K562 (cell line): ENCODE measurements at regions not wholly inside any gene's neighbourhood (a gene's known extent, or its start where the extent isn't known, plus 50 kb on each side); places are given as distances from the start of the nearest gene placed in this dataset.

Experiments used
- ATAC-seq: fragments of 200-7000 bp; cut with Tn5 transposase; 3 replicates; pipeline ENCODE4 v1.9.1; 2020; ENCODE audit warnings: moderate library complexity
- BruUV-seq: library from RNA; stranded (reverse); fragments of 400-500 nt; replicated peaks from 2 replicates; lab custom pipeline; 2021; lab: Mats Ljungman, UMichigan
- CTCF ChIA-PET: fragments of 300-600 bp; formaldehyde crosslinking; extraction: SDS; loops from one replicate; lab custom pipeline; 2021; ENCODE audit warnings: low intra/inter-chr PET ratio; lab: Yijun Ruan, JAX
- POLR2A ChIA-PET: fragments of 300-600, 350-650 bp; sonication (Branson Sonifier 250); formaldehyde crosslinking; extraction: SDS; loops from one replicate; lab custom pipeline; 2021; ENCODE audit warnings: antibody characterized with exemption, inconsistent platforms; lab: Yijun Ruan, JAX
- DNase-seq, 4 experiments: peaks; one replicate each; pipeline versions ENCODE4 v3.0.0 to v3.0.0-alpha.2; 2011 to 2018; ENCODE audit warnings: low spot score in 3 of 4, mixed read lengths in 3 of 4; ENCODE audit errors: extremely low read depth in 1 of 4
- FAIRE-seq: peaks from 2 replicates; lab custom pipeline; 2011; peaks lifted over from hg19 to GRCh38; lab: Jason Lieb, UNC
- H2AFZ ChIP-seq: 2 replicates; pipeline ENCODE4 v1.6.0; 2011; ENCODE audit warnings: low read depth, low read length, control low read depth, inconsistent platforms
- H3K27ac ChIP-seq: fragments of 200-600 bp; 3 replicates; pipeline ENCODE4 v1.8.0; 2011; ENCODE audit warnings: low read depth, mild to moderate bottlenecking, control low read depth, inconsistent platforms, low read length, moderate library complexity, mixed read lengths; ENCODE audit errors: extremely low read depth
- H3K27me3 ChIP-seq, 2 experiments: fragments of 300-600 bp in 1 of 2; 2 replicates in 1 of 2; 3 replicates in 1 of 2; pipeline versions ENCODE4 v1.6.0 to v1.8.0; 2011; ENCODE audit warnings: inconsistent platforms in 2 of 2, low read length in 2 of 2, mild to moderate bottlenecking in 1 of 2, mixed read lengths in 1 of 2, moderate library complexity in 1 of 2; ENCODE audit not compliant: control insufficient read depth in 2 of 2, insufficient read depth in 2 of 2
- H3K36me3 ChIP-seq: fragments of 300-600 bp; 3 replicates; pipeline ENCODE4 v1.8.0; 2011; ENCODE audit warnings: mild to moderate bottlenecking, low read length, inconsistent platforms; ENCODE audit not compliant: control insufficient read depth, insufficient read depth
- H3K4me1 ChIP-seq, 2 experiments: fragments of 200-600 bp in 1 of 2; replicated peaks in 1 of 2; 2 replicates in 1 of 2; 3 replicates in 1 of 2; pipeline versions ENCODE4 v1.5.1 to v1.8.0; 2011; ENCODE audit warnings: inconsistent platforms in 2 of 2, low read length in 2 of 2, mild to moderate bottlenecking in 1 of 2, mixed read lengths in 1 of 2, moderate library complexity in 1 of 2; ENCODE audit not compliant: control insufficient read depth in 2 of 2, insufficient read depth in 2 of 2
- H3K4me2 ChIP-seq: 2 replicates; pipeline ENCODE4 v1.6.1; 2011; ENCODE audit warnings: low read length, control low read depth, inconsistent platforms, mixed read lengths; ENCODE audit not compliant: insufficient read depth
- H3K4me3 ChIP-seq: fragments of 200-600 bp; sonication (generic), shearing (Covaris generic); 2 replicates; pipeline ENCODE4 v1.5.1; 2016; ENCODE audit warnings: control low read depth, inconsistent platforms
- H3K79me2 ChIP-seq: fragments of 200-600 bp; 3 replicates; pipeline ENCODE4 v1.8.0; 2011; ENCODE audit warnings: low read length, inconsistent platforms; ENCODE audit not compliant: control insufficient read depth, insufficient read depth
- H3K9ac ChIP-seq, 2 experiments: 2 replicates each; pipeline versions ENCODE4 v1.6.0 to v1.6.1; 2011; ENCODE audit warnings: low read depth in 2 of 2, low read length in 2 of 2, control low read depth in 1 of 2, inconsistent platforms in 1 of 2, mild to moderate bottlenecking in 1 of 2, mixed read lengths in 1 of 2; ENCODE audit not compliant: insufficient read depth in 1 of 2
- H3K9me1 ChIP-seq: one replicate; pipeline ENCODE4 v1.6.0; 2011; ENCODE audit warnings: inconsistent platforms, mild to moderate bottlenecking, low read length, moderate library complexity; ENCODE audit not compliant: control insufficient read depth, insufficient read depth
- H3K9me3 ChIP-seq: replicated peaks from 2 replicates; pipeline ENCODE4 v1.5.1; 2011; ENCODE audit warnings: low read depth, low read length, inconsistent platforms; ENCODE audit not compliant: control insufficient read depth, insufficient read depth
- H4K20me1 ChIP-seq: replicated peaks from 2 replicates; pipeline ENCODE4 v1.6.1; 2011; ENCODE audit warnings: low read length, inconsistent platforms, mixed read lengths; ENCODE audit not compliant: control insufficient read depth, insufficient read depth
- E4F1 ChIP-seq: fragments of 250-450 bp; sonication (Bioruptor Pico); IDR thresholded peaks from 2 replicates; pipeline ENCODE4 v1.5.0; 2021; ENCODE audit warnings: mild to moderate bottlenecking, borderline replicate concordance
- ILF3 ChIP-seq: fragments of 450-650 bp; IDR thresholded peaks from 2 replicates; pipeline ENCODE4 v1.6.1; 2018; ENCODE audit warnings: antibody characterized with exemption, mild to moderate bottlenecking, moderate library complexity, borderline replicate concordance
- PHF20 ChIP-seq: fragments of 450-650 bp; IDR thresholded peaks from 2 replicates; pipeline ENCODE4 v1.6.1; 2018; ENCODE audit not compliant: partially characterized antibody
- WGBS: fragments of 100-300 bp; shearing (Covaris generic); methylation state at CpG from one replicate; pipeline ENCODE4 v1.1.6; 2016; ENCODE audit warnings: low coverage, mixed read lengths; ENCODE audit not compliant: insufficient coverage; ENCODE audit errors: missing lambda C conversion rate; 5-methylcytosine and 5-hydroxymethylcytosine counted together
- in situ Hi-C: fragments of 300-500 bp; cut with MboI; formaldehyde crosslinking; loops from 4 replicates; pipeline ENCODE4 v1.15.0; 2018; ENCODE audit warnings: inconsistent platforms, mixed read lengths
- intact Hi-C: fragments of 100-400 bp; cut with micrococcal nuclease; formaldehyde crosslinking; loops from 2 replicates; pipeline ENCODE4 v1.14.2; 2022
- TF ChIP-seq, protein P1 (sequence below): fragments of 450-650 bp; IDR thresholded peaks from 2 replicates; pipeline ENCODE4 v1.6.1; 2016; ENCODE audit warnings: antibody characterized with exemption

DNA sequence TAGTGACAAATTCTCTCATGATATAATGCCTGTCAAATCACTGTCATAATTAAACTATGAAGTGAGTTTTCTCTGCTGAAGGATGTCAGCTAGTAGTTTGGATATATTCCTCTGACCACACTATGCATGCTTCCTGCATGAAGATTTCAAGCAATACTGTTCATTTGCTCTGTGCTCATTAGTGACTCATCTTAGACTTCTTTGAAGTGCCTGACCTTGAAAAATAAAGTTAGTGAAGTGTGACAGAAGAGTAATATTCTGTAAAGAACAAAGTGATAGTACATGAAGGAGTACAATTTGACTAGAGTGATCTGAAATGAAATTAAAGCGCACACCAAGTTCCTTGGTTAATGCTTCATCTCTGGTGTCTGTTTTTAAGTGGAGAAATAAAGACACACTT is 629.5 kb upstream of the ANO3 start:
- Histone ChIP-seq H3K79me2 (no peaks in the 10 kb centered on the region), H3K27me3 (no peaks in the 10 kb centered on the region), H2AFZ (no peak overlapping the region), H3K4me3 (no peak overlapping the region), H3K9ac (no peak overlapping the region), H3K4me2 (no peak overlapping the region), H3K9me1 (no peaks in the 10 kb centered on the region), H3K9me3 (no peaks in the 10 kb centered on the region; the same call in 1 of the 2 replicates), H4K20me1 (no peaks in the 10 kb centered on the region), H3K36me3 (no peaks in the 10 kb centered on the region), H3K27ac (no peak overlapping the region), H3K4me1 (no peaks in the 10 kb centered on the region)
- FAIRE-seq = no peak
- intact Hi-C loops (no loop called here), in situ Hi-C loops (no loop called here)
- TF ChIP-seq E4F1 (CRISPR knock-in tag) (no peak), ILF3 (no peak), PHF20 (no peak)
- TF ChIP-seq, protein P1, sequence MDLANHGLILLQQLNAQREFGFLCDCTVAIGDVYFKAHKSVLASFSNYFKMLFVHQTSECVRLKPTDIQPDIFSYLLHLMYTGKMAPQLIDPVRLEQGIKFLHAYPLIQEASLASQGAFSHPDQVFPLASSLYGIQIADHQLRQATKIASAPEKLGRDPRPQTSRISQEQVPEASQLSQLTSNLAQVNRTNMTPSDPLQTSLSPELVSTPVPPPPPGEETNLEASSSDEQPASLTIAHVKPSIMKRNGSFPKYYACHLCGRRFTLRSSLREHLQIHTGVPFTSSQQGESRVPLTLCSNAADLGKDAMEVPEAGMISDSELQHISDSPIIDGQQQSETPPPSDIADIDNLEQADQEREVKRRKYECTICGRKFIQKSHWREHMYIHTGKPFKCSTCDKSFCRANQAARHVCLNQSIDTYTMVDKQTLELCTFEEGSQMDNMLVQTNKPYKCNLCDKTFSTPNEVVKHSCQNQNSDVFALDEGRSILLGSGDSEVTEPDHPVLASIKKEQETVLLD = no peak
- CTCF ChIA-PET = no interaction called here
- no peak for ATAC-seq
- WGBS = 0% methylated on average over 1 of the region's 1 CpG
- no peak for DNase-seq
- POLR2A ChIA-PET = no interaction called here
- BruUV-seq = no TSS peak
